Panc1 (cell line): ENCODE measurements at regions not wholly inside any gene's neighbourhood (a gene's known extent, or its start where the extent isn't known, plus 50 kb on each side); places are given as distances from the start of the nearest gene placed in this dataset.

Experiments
- ATAC-seq: fragments of 200-7000 bp; cut with Tn5 transposase; 2 replicates; pipeline ENCODE4 v1.9.1; 2020; ENCODE audit warnings: mild to moderate bottlenecking, moderate library complexity
- BruUV-seq: library from RNA; stranded (reverse); fragments of 400-500 nt; replicated peaks from 2 replicates; lab custom pipeline; 2021; lab: Mats Ljungman, UMichigan
- CTCF ChIA-PET: fragments of 300-600 bp; sonication (Branson Sonifier 250); formaldehyde crosslinking; loops from one replicate; lab custom pipeline; 2022; ENCODE audit warnings: antibody characterized with exemption; lab: Charles Lee
- POLR2A ChIA-PET: fragments of 300-600 bp; sonication (Branson Sonifier 250); formaldehyde crosslinking; loops from one replicate; lab custom pipeline; 2022; ENCODE audit warnings: antibody characterized with exemption; lab: Charles Lee
- DNase-seq: peaks from one replicate; pipeline ENCODE4 v3.0.0-alpha.2; 2010; ENCODE audit warnings: low read depth, low spot score
- H3K27ac ChIP-seq: 2 replicates; pipeline ENCODE4 v1.5.1; 2011; ENCODE audit warnings: mild to moderate bottlenecking, low read length, inconsistent platforms
- H3K27me3 ChIP-seq: fragments of 200-500 bp; sonication (Bioruptor generic); 2 replicates; pipeline ENCODE4 v1.6.0; 2014; ENCODE audit warnings: low read length, inconsistent platforms; ENCODE audit not compliant: control insufficient read depth, insufficient read depth
- H3K36me3 ChIP-seq: fragments of 200-500 bp; sonication (Bioruptor generic); 2 replicates; pipeline ENCODE4 v1.5.1; 2014; ENCODE audit warnings: inconsistent platforms, mild to moderate bottlenecking, low read length, moderate library complexity; ENCODE audit not compliant: control insufficient read depth, insufficient read depth
- H3K4me1 ChIP-seq: 2 replicates; pipeline ENCODE4 v1.5.1; 2011; ENCODE audit warnings: inconsistent platforms, mild to moderate bottlenecking, low read length, moderate library complexity; ENCODE audit not compliant: control insufficient read depth, insufficient read depth
- H3K4me3 ChIP-seq, 2 experiments: 2 replicates each; pipeline ENCODE4 v1.5.1; 2011 to 2012; ENCODE audit warnings: low read depth in 2 of 2, low read length in 2 of 2, mild to moderate bottlenecking in 2 of 2, inconsistent platforms in 1 of 2, moderate library complexity in 1 of 2
- H3K9me3 ChIP-seq: fragments of 200-500 bp; sonication (Bioruptor generic); 2 replicates; pipeline ENCODE4 v1.5.1; 2014; ENCODE audit warnings: low read depth, mild to moderate bottlenecking, inconsistent platforms, low read length, moderate library complexity; ENCODE audit not compliant: control insufficient read depth, insufficient read depth
- CTCF ChIP-seq: fragments of 450-650 bp; IDR thresholded peaks from 2 replicates; pipeline ENCODE4 v1.5.1; 2017; ENCODE audit warnings: mild to moderate bottlenecking
- POLR2AphosphoS5 ChIP-seq: IDR thresholded peaks from 2 replicates; pipeline ENCODE4 v1.6.1; 2012; ENCODE audit warnings: mild to moderate bottlenecking, low read depth, low read length, moderate library complexity
- REST ChIP-seq, 2 experiments: IDR thresholded peaks; 2 replicates each; pipeline ENCODE4 v1.6.1; 2011 to 2012; ENCODE audit warnings: low read depth in 2 of 2, control low read depth in 1 of 2, low read length in 1 of 2, mild to moderate bottlenecking in 1 of 2, moderate library complexity in 1 of 2; ENCODE audit not compliant: insufficient read depth in 1 of 2
- SIN3A ChIP-seq: IDR thresholded peaks from 2 replicates; pipeline ENCODE4 v1.6.1; 2012; ENCODE audit warnings: low read depth, mild to moderate bottlenecking, low read length, moderate library complexity, borderline replicate concordance; ENCODE audit not compliant: insufficient read depth
- TCF7L2 ChIP-seq: IDR thresholded peaks from 2 replicates; pipeline ENCODE4 v1.6.1; 2011; ENCODE audit warnings: mild to moderate bottlenecking, low read depth, low read length, inconsistent platforms
- in situ Hi-C: cut with HindIII; loops from 2 replicates; pipeline ENCODE4 v1.10.0; 2016; ENCODE audit warnings: low sequenced_read_pairs, low pct_unique_long_range_greater_than_20kb
- intact Hi-C: fragments of 100-400 bp; cut with micrococcal nuclease; formaldehyde crosslinking; loops from one replicate; pipeline ENCODE4 v1.10.0; 2022; ENCODE audit not compliant: unreplicated experiment

DNA sequence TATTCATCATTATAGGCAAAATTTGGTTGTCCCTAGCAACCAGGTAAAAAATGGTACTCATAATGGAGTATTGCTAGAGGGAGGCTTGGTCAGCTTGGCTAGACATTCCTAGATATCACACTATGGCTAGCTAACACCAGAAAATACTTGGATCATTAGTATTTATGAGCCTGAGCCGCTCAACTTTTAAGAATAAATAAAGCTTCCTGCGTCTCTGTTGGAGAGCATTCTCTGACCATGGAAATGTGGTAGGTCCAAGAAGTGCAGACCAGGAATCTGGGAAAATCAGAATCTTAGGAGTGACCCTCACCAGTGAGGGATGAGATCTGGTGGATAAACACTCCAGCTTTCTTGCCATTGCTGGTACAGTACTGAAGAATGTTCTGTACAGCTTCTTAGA is 157.6 kb upstream of the AGR3 start:
- ATAC-seq (no peak), DNase-seq (no peak)
- in situ Hi-C loops (no loop called here), intact Hi-C loops (no loop called here)
- no TSS peak for BruUV-seq
- Histone ChIP-seq H3K27ac (no peak overlapping the region), H3K27me3 (no peaks in the 10 kb centered on the region), H3K9me3 (no peaks in the 10 kb centered on the region), H3K4me3 (no peak overlapping the region), H3K36me3 (no peaks in the 10 kb centered on the region), H3K4me1 (peaks cover 15% of the 10 kb centered on the region)
- ChIA-PET POLR2A (no interaction called here), CTCF (no interaction called here)
- TF ChIP-seq CTCF (no peak), TCF7L2 (no peak), POLR2AphosphoS5 (no peak), SIN3A (no peak), REST (IDR thresholded peaks at IDR 0.05; ENCODE audit: insufficient read depth in 1 of 2, low read depth in 2 of 2, low read length in 1 of 2) (no peak)

DNA sequence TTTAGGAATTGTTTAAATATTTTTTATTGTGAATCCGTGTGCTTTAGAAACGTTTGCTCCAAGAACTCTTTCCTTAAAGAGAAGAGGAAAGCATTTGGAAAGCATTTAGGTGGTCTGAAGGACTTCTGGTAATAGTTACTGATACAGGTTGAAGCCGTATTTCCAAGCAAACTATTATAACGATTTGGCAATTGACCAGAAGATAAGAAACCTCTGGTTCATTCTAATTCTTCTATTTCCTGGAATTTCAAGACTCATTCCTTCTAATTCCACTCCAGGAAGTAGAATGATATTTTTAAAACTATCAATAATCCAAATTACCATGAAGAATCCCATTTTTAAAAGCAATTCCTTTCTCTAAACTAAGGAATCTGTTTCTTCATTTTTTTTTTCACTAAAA is 158.9 kb upstream of the AGR3 start:
- in situ Hi-C loops (no loop called here), intact Hi-C loops (no loop called here)
- no TSS peak for BruUV-seq
- Histone ChIP-seq H3K9me3 (no peaks in the 10 kb centered on the region), H3K27me3 (no peaks in the 10 kb centered on the region), H3K4me1 (peaks cover 15% of the 10 kb centered on the region), H3K36me3 (no peaks in the 10 kb centered on the region), H3K4me3 (no peak overlapping the region), H3K27ac (no peak overlapping the region)
- ChIA-PET POLR2A (no interaction called here), CTCF (interaction anchor here (0.6 kb wide), 1 partner anchor 40 kb away, joined by 8 read pairs; no protein-coding TSS in a partner anchor)
- TF ChIP-seq TCF7L2 (no peak), POLR2AphosphoS5 (no peak)
- ATAC-seq (no peak), DNase-seq (no peak)

DNA sequence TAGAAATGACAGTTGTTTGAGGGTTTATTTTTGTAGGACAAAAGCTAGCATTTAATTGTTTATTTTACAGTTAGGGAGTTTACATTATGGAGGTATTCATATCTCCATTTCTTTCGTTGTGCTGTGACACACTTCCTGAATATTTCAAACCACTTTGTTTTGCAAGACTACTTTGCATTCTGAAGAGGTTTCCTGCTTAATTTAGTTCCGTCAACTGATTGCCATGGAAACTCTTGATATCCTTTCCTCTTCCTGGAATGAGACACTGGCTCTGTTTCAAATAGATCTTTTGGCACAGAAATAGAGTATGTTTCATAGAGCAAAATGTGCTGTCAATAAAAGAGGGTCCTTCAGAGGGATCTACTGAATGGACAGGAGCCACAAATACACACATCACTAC is 159.5 kb upstream of the AGR3 start:
- H3K36me3 ChIP-seq = no peaks in the 10 kb centered on the region
- no peaks in the 10 kb centered on the region for H3K9me3 ChIP-seq
- intact Hi-C loops = no loop called here
- peaks cover 15% of the 10 kb centered on the region for H3K4me1 ChIP-seq
- TF ChIP-seq POLR2AphosphoS5 (no peak), TCF7L2 (no peak), REST (IDR thresholded peaks at IDR 0.05; ENCODE audit: insufficient read depth in 1 of 2, low read depth in 2 of 2, low read length in 1 of 2) (no peak), CTCF (no peak), SIN3A (no peak)
- ChIA-PET POLR2A (no interaction called here), CTCF (no interaction called here)
- H3K27me3 ChIP-seq = no peaks in the 10 kb centered on the region
- DNase-seq = no peak
- no TSS peak for BruUV-seq
- no peak overlapping the region for H3K4me3 ChIP-seq
- peak overlapping the region; percentile 27; the same call in 1 of the 2 replicates for H3K27ac ChIP-seq
- in situ Hi-C loops = no loop called here
- peak; percentile 79 for ATAC-seq
